Activated CD4-positive, alpha-beta memory T cell treated with anti-CD3 and anti-CD28 coated beads for 36 hours (primary cell): ENCODE measurements at regions not wholly inside any gene's neighbourhood (a gene's known extent, or its start where the extent isn't known, plus 50 kb on each side); places are given as distances from the start of the nearest gene placed in this dataset.

ENCODE experiments used
- CTCF ChIA-PET: fragments of 350-600 bp; sonication (Branson Sonifier 250); formaldehyde crosslinking; loops from one replicate; lab custom pipeline; 2021; ENCODE audit warnings: antibody characterized with exemption, inconsistent platforms; lab: Charles Lee
- POLR2A ChIA-PET: fragments of 350-600 bp; sonication (Branson Sonifier 250); formaldehyde crosslinking; loops from one replicate; lab custom pipeline; 2021; ENCODE audit warnings: antibody characterized with exemption; lab: Charles Lee
- DNase-seq: peaks from one replicate; pipeline ENCODE4 v3.0.0-alpha.2; 2020
- H3K27ac Mint-ChIP-seq: one replicate; pipeline ENCODE4 v1.8.0; 2021; ENCODE audit warnings: mixed read lengths
- H3K27me3 Mint-ChIP-seq: one replicate; pipeline ENCODE4 v1.8.0; 2021; ENCODE audit warnings: mixed read lengths
- H3K36me3 Mint-ChIP-seq: one replicate; pipeline ENCODE4 v1.8.0; 2021; ENCODE audit warnings: mixed read lengths
- H3K4me1 Mint-ChIP-seq: one replicate; pipeline ENCODE4 v1.8.0; 2021; ENCODE audit warnings: low read depth, mixed read lengths
- H3K4me3 Mint-ChIP-seq: one replicate; pipeline ENCODE4 v1.8.0; 2021; ENCODE audit warnings: mild to moderate bottlenecking, mixed read lengths
- H3K9me3 Mint-ChIP-seq: one replicate; pipeline ENCODE4 v1.8.0; 2021; ENCODE audit warnings: mixed read lengths
- intact Hi-C: fragments of 100-400 bp; cut with micrococcal nuclease; formaldehyde crosslinking; loops from one replicate; pipeline ENCODE4 v1.15.1; 2023

DNA sequence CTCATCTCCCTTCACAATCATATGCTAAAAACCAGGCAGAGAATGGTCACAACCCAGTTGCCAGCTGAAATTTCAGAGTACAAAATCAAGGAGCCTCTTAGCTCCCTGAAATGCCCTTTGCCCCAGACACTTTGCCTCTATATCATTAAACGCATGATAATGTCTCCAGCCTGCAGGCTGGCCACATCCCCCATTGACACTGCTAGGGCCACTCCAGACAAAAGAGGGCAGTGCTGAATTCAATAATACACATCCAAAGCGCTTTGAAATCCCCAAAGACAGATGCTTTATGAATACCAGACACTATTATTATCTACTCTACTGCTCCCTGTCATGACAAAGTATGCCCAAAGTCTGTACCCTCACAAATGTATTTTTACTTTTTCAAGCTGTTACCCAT lies 348.3 kb upstream of the POU3F2 start:
- Mint-ChIP-seq H3K4me1 (no peaks in the 10 kb centered on the region), H3K4me3 (no peak overlapping the region), H3K27ac (no peak overlapping the region), H3K9me3 (no peaks in the 10 kb centered on the region), H3K36me3 (no peaks in the 10 kb centered on the region), H3K27me3 (no peaks in the 10 kb centered on the region)
- POLR2A ChIA-PET: no interaction called here
- no peak for DNase-seq
- intact Hi-C loops: no loop called here
- CTCF ChIA-PET: no interaction called here

DNA sequence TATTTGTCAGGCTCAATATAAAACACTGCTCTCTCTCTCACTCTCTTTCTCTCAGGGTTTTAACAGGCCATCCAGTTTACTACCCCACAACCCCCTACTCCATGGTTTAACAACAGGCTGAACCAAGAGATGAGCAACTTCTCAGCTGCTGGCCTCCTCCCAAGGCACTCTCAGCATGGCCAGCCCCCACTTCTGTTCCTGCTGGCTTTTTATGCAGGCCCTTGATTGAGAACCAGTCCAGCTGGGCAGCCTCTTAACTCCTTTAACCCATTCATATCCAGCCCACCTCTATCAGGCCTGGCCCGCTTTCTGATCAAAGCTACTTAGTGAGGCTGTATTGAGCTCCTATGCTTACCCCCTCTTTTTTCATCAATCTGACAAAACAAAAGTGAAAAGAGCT lies 346.8 kb upstream of the POU3F2 start:
- ChIA-PET POLR2A (no interaction called here), CTCF (no interaction called here)
- Mint-ChIP-seq H3K36me3 (no peaks in the 10 kb centered on the region), H3K27me3 (no peaks in the 10 kb centered on the region), H3K27ac (no peak overlapping the region), H3K9me3 (no peaks in the 10 kb centered on the region), H3K4me1 (no peaks in the 10 kb centered on the region), H3K4me3 (no peak overlapping the region)
- DNase-seq: no peak
- intact Hi-C loops: no loop called here

DNA sequence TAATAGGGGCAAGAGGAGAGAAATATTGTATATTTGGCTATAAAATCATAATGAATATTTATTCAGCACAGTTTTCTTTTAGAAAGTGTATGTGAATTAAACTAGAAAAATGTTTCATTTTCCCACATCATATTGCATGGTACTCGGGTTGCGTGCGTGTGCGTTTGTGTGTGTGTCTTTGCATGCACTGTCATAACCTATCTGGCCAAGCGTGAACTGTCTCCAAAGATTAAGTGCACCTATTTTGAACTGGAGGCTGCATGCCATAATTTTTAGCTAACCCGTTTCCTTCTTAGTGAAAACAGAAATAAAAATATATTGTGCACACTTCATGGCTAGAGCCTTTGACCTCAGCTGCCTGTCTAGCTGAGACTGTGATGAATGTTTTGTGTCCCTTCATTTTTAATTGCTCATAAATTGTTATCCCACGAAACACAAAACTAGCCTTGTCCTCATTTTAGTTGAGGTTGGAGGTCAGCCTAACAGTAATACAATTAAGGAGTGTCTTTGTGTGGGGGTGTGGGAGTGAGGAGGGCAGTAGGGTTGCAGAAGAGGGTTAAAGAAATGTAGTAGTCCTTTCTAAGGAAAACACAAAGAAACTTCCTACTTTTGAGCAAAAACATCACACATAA lies 336.1 kb upstream of the POU3F2 start:
- DNase-seq: no peak
- ChIA-PET CTCF (no interaction called here), POLR2A (no interaction called here)
- no peak overlapping the region for H3K27ac Mint-ChIP-seq
- H3K36me3 Mint-ChIP-seq: no peaks in the 10 kb centered on the region
- H3K4me3 Mint-ChIP-seq: no peak overlapping the region
- H3K9me3 Mint-ChIP-seq: no peaks in the 10 kb centered on the region
- intact Hi-C loops: no loop called here
- H3K4me1 Mint-ChIP-seq: no peaks in the 10 kb centered on the region
- H3K27me3 Mint-ChIP-seq: no peaks in the 10 kb centered on the region

DNA sequence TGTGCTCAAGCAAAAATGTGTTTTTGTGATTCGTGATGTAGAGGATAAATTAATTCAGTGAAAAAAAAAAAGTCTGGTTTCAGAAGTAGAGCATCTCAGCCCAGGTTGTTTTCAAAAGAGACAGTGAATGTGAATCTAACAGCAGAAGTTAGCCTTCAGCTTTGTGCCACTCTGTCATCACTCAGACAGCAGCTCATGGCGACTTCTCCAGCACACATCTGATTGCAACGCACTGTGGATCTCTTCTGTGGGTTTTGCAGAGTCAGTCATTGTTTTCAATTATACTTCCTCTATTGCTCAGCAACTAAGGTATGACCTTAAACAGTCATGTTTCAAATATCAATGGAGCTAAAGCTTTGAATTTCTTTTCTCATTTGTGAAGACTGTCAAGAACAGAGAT lies 335.5 kb upstream of the POU3F2 start:
- Mint-ChIP-seq H3K4me3 (no peak overlapping the region), H3K27ac (no peak overlapping the region), H3K36me3 (no peaks in the 10 kb centered on the region), H3K4me1 (no peaks in the 10 kb centered on the region), H3K27me3 (no peaks in the 10 kb centered on the region), H3K9me3 (no peaks in the 10 kb centered on the region)
- DNase-seq: no peak
- CTCF ChIA-PET: no interaction called here
- POLR2A ChIA-PET: no interaction called here
- intact Hi-C loops: no loop called here

DNA sequence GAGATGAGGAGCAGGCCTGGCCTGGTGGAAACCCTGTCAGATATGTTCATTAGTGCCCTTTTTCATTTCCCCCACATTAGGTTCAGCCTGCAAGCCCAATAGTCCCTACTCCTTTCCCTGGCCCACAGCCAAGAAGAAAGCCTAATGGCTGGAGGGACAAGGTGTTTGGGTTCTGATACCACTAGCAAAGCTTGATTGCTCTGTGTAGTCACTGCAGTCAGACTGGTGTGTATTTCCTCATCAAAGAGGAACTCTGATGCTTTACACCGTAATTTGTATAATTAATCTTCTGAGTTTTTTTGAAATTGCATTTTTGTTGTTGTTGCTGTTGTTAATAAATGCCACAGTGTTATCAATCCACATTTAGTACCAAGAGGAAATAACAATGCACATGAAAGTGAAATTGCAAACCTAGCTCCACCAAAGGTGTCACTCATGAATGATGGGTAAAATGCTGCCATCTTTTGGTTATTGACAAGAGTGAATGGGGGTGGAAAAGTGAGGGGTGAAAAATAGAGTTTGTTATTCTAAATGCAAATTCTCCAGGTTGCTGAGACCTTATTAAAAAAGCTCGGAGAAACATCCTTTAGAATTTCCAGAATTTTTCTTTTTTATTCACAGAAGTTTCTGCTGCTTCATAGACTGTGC lies 320.2 kb upstream of the POU3F2 start:
- H3K4me1 Mint-ChIP-seq: no peaks in the 10 kb centered on the region
- H3K9me3 Mint-ChIP-seq: no peaks in the 10 kb centered on the region
- intact Hi-C loops: no loop called here
- no peak overlapping the region for H3K4me3 Mint-ChIP-seq
- no peaks in the 10 kb centered on the region for H3K36me3 Mint-ChIP-seq
- CTCF ChIA-PET: no interaction called here
- POLR2A ChIA-PET: no interaction called here
- H3K27me3 Mint-ChIP-seq: no peaks in the 10 kb centered on the region
- H3K27ac Mint-ChIP-seq: no peak overlapping the region
- DNase-seq: no peak

DNA sequence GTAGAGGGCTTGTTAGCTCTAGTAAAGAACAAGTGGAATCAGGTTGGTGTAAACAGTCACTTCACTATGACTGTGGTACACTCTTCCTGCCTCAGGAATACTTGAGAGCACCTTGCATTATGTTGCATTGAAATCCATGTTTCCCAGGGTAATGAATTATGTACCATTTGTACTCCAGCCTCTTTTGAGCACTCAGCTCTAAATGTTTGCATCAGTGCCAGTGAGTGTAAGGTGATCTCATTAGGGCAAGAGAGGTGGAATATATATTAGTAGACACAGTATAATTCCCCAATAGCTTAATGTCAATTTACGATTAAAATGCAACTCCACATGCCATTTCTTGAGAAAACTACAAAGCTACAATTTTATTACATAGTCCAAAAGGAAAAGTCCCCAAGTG lies 319.6 kb upstream of the POU3F2 start:
- Mint-ChIP-seq H3K27me3 (no peaks in the 10 kb centered on the region), H3K9me3 (no peaks in the 10 kb centered on the region), H3K4me3 (no peak overlapping the region), H3K36me3 (no peaks in the 10 kb centered on the region), H3K27ac (no peak overlapping the region), H3K4me1 (no peaks in the 10 kb centered on the region)
- ChIA-PET POLR2A (no interaction called here), CTCF (no interaction called here)
- intact Hi-C loops: no loop called here
- DNase-seq: no peak

DNA sequence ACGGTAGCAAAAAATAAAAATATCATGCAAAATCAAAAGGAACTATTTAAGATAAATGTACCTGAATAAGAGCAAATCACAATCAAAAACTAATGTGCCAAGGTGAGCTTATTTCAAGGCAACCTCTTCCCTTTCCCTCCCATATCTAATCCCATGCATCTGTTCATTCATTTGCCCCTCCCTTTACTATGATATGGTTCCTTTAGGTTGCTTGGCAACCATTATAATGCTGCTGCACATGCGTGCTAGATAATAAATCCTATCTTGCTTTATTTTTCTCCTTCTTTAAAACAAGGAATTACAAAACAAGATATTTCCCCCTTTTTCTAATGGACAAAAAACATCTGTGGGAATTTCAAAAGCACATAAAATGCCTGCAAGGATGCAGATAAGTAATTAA lies 318.2 kb upstream of the POU3F2 start:
- Mint-ChIP-seq H3K9me3 (no peaks in the 10 kb centered on the region), H3K27me3 (no peaks in the 10 kb centered on the region), H3K4me1 (no peaks in the 10 kb centered on the region), H3K36me3 (no peaks in the 10 kb centered on the region), H3K27ac (no peak overlapping the region), H3K4me3 (no peak overlapping the region)
- CTCF ChIA-PET: no interaction called here
- POLR2A ChIA-PET: no interaction called here
- no peak for DNase-seq
- intact Hi-C loops: no loop called here

DNA sequence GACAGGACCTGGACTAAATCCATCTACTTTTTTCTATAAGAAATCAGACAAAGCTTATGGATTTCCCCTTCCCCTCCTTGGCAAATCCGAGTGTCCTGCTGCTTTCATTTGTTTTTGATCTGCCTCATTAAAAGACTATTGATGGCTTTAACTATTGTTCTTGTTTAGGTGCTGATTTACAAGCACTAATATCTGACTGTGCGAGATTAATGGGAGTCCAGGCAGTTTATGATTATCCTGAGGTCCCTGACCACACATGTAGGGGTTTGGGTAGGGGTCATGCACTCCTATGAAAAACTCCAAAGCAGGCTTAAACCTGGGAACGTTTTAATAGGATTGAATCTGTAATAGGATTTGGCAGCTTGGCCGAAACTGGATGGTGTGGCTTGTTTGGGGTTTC lies 317.5 kb upstream of the POU3F2 start:
- no peak overlapping the region for H3K27ac Mint-ChIP-seq
- no peaks in the 10 kb centered on the region for H3K9me3 Mint-ChIP-seq
- H3K36me3 Mint-ChIP-seq: no peaks in the 10 kb centered on the region
- H3K27me3 Mint-ChIP-seq: no peaks in the 10 kb centered on the region
- no peak overlapping the region for H3K4me3 Mint-ChIP-seq
- CTCF ChIA-PET: no interaction called here
- no peak for DNase-seq
- H3K4me1 Mint-ChIP-seq: no peaks in the 10 kb centered on the region
- POLR2A ChIA-PET: no interaction called here
- intact Hi-C loops: no loop called here

DNA sequence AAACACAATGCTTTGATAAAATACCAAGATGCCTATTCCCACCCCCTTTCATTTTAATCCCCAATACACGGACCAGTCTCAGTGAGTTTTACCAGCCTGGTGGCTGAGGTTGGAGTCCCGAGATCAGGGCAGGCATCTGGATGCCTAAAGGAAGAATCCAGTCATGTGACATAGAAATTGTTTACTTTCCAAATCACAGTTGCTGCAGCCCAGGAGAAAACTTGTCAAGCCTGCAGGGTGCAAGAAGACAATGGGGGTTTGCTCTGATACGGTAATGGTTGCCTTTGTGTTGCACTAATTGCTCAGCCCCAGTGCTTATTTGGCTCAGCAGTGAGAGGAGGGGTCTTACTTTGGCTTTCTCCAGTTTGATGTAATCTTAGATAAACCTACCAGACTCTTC lies 308.5 kb upstream of the POU3F2 start:
- Mint-ChIP-seq H3K27me3 (no peaks in the 10 kb centered on the region), H3K36me3 (no peaks in the 10 kb centered on the region), H3K4me1 (no peaks in the 10 kb centered on the region), H3K9me3 (no peaks in the 10 kb centered on the region), H3K4me3 (no peak overlapping the region), H3K27ac (no peak overlapping the region)
- DNase-seq: no peak
- ChIA-PET POLR2A (no interaction called here), CTCF (no interaction called here)
- intact Hi-C loops: no loop called here

DNA sequence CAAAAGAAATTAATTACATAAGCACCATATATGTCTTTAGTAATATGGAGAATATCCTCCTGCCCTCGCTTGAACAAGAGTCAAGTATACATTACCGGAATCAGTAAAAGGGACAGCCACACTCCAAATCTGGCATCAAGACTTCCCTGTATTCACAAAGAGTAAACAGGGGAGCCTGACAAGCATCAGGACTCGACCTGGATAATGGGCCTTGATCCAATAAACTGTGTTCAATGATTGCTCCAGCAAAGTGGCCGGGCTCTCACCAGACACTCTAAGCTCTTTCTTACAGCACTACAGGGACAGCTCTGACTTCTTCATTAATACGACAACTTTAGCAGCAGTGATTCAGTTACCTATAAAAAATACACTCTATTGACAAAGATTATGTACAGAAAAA lies 307.9 kb upstream of the POU3F2 start:
- Mint-ChIP-seq H3K27ac (no peak overlapping the region), H3K9me3 (no peaks in the 10 kb centered on the region), H3K27me3 (no peaks in the 10 kb centered on the region), H3K36me3 (no peaks in the 10 kb centered on the region), H3K4me1 (no peaks in the 10 kb centered on the region), H3K4me3 (no peak overlapping the region)
- intact Hi-C loops: no loop called here
- POLR2A ChIA-PET: no interaction called here
- CTCF ChIA-PET: no interaction called here
- no peak for DNase-seq

DNA sequence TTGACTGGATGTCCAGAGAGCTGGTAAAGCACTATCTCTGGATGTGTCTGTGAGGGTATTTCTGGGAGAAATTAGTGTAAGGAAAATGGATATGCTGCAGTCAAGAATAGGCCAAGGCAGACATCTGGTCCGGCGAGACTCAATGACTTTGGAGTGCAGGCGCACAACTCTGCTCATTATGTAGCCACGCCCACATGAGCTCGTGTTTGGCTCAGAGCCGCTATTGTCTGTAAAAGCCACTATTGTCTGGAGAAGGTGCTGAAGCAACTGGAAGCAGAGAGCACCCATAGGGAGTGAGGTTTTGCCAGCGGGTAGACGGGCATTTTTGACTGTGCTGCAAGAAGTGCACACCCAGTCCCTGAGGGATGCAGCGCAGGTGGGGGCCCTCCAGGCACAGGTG lies 305.0 kb upstream of the POU3F2 start:
- no peak overlapping the region for H3K27ac Mint-ChIP-seq
- no peaks in the 10 kb centered on the region for H3K36me3 Mint-ChIP-seq
- H3K27me3 Mint-ChIP-seq: no peaks in the 10 kb centered on the region
- intact Hi-C loops: no loop called here
- DNase-seq: no peak
- H3K4me3 Mint-ChIP-seq: no peak overlapping the region
- no peaks in the 10 kb centered on the region for H3K4me1 Mint-ChIP-seq
- ChIA-PET CTCF (no interaction called here), POLR2A (no interaction called here)
- no peaks in the 10 kb centered on the region for H3K9me3 Mint-ChIP-seq

DNA sequence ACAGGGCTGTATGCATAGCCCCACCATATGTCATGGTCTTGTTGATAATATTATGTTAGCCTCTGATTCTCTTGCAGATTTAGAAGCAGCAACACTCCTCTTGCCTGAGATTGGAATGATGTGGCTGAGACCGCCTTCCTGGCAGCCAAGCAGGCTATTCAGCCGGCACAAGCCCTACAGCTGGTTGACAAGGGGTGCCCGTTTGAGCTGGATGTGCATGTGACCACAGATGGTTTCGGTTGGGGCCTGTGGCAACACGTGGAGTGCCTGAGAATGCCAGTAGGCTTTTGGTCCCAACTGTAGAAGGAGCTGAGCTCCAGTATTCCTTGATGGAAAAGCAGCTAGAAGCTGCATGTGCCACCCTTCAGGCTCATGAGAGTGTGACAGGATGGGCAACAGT lies 303.6 kb upstream of the POU3F2 start:
- CTCF ChIA-PET: no interaction called here
- no peak overlapping the region for H3K27ac Mint-ChIP-seq
- H3K4me3 Mint-ChIP-seq: no peak overlapping the region
- H3K9me3 Mint-ChIP-seq: no peaks in the 10 kb centered on the region
- no peak for DNase-seq
- POLR2A ChIA-PET: no interaction called here
- H3K4me1 Mint-ChIP-seq: no peaks in the 10 kb centered on the region
- H3K27me3 Mint-ChIP-seq: no peaks in the 10 kb centered on the region
- H3K36me3 Mint-ChIP-seq: no peaks in the 10 kb centered on the region
- intact Hi-C loops: no loop called here

DNA sequence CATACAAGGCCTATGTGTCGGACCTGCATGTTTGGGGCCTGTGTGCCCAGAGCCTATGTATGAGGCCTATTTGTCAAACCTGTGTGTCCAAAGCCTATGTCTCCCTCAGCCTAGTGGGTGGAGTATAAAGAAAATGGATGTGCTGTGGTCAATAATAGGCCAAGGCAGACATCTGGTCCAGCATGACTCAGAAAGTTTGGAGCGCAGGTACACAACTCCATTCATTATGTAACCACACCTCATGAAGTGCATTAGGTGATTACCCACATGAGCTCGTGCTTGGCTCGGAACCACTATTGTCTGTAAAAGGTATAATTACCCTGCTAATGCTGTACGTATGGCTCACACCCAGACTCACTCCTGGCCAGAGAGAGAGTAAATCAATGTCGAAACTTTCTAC lies 302.4 kb upstream of the POU3F2 start:
- Mint-ChIP-seq H3K27me3 (no peaks in the 10 kb centered on the region), H3K27ac (no peak overlapping the region), H3K36me3 (no peaks in the 10 kb centered on the region), H3K4me3 (no peak overlapping the region), H3K4me1 (no peaks in the 10 kb centered on the region), H3K9me3 (no peaks in the 10 kb centered on the region)
- CTCF ChIA-PET: no interaction called here
- POLR2A ChIA-PET: no interaction called here
- intact Hi-C loops: no loop called here
- no peak for DNase-seq
